Astrocyte of the spinal cord (primary cell): ENCODE measurements at regions not wholly inside any gene's neighbourhood (a gene's known extent, or its start where the extent isn't known, plus 50 kb on each side); places are given as distances from the start of the nearest gene placed in this dataset.

Source experiments
- DNase-seq: peaks from one replicate; pipeline ENCODE4 v3.0.0; 2011; ENCODE audit warnings: low read depth, low spot score
- H3K4me3 ChIP-seq: 2 replicates; pipeline ENCODE4 v1.5.1; 2011; ENCODE audit warnings: low read depth, mild to moderate bottlenecking, low read length, moderate library complexity
- in situ Hi-C: cut with HindIII; loops from 2 replicates; pipeline ENCODE4 v1.10.0; 2017; ENCODE audit warnings: low sequenced_read_pairs
- TF ChIP-seq, protein P1 (sequence below): IDR thresholded peaks from 2 replicates; pipeline ENCODE4 v1.5.1; 2012; ENCODE audit warnings: low read depth, mild to moderate bottlenecking, low read length, inconsistent platforms

DNA sequence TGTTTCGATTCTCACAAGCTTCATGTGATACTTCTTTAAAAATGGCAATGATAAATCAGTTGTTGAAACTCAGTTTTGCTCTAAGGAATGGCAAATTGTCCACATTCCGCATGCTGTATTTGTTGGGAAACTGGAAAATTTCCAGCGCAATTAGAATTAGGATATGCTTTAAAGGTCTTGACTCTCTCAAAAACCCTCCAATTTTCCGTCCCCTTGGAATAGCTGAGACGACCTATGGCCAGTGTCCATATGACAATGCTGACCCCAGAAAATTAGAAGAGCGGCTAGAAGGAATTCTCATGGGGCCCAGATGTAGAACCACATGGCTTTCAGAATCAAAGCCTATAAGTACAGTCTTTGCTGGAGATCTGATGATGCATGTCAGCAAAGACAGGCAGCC is 170.8 kb downstream of the TMEM18 start:
- in situ Hi-C loops, result no loop called here
- no peak overlapping the region for H3K4me3 ChIP-seq
- TF ChIP-seq, protein P1, sequence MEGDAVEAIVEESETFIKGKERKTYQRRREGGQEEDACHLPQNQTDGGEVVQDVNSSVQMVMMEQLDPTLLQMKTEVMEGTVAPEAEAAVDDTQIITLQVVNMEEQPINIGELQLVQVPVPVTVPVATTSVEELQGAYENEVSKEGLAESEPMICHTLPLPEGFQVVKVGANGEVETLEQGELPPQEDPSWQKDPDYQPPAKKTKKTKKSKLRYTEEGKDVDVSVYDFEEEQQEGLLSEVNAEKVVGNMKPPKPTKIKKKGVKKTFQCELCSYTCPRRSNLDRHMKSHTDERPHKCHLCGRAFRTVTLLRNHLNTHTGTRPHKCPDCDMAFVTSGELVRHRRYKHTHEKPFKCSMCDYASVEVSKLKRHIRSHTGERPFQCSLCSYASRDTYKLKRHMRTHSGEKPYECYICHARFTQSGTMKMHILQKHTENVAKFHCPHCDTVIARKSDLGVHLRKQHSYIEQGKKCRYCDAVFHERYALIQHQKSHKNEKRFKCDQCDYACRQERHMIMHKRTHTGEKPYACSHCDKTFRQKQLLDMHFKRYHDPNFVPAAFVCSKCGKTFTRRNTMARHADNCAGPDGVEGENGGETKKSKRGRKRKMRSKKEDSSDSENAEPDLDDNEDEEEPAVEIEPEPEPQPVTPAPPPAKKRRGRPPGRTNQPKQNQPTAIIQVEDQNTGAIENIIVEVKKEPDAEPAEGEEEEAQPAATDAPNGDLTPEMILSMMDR, result no peak
- DNase-seq, result no peak

DNA sequence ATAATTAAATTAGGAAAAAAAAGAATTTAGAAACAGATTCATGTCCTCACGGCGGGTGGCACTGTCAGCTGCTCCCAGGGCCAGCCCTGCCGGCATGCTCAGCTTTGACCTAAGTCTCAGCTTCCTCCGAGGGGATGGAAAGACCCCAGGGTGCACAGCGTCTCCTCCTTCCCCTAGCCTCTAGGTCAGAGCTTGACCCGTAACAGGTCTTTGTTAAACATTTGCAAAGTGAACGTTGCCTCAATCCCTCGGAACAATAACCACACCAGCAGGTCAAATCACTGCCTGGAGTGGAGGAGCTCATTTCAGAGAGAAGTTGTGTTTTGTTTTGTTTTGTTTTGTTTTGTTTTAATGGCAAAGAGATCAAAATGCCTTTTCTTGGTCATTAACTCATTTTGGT is 171.3 kb downstream of the TMEM18 start:
- TF ChIP-seq, protein P1, result no peak
- DNase-seq, result no peak
- in situ Hi-C loops, result no loop called here
- H3K4me3 ChIP-seq, result no peak overlapping the region

DNA sequence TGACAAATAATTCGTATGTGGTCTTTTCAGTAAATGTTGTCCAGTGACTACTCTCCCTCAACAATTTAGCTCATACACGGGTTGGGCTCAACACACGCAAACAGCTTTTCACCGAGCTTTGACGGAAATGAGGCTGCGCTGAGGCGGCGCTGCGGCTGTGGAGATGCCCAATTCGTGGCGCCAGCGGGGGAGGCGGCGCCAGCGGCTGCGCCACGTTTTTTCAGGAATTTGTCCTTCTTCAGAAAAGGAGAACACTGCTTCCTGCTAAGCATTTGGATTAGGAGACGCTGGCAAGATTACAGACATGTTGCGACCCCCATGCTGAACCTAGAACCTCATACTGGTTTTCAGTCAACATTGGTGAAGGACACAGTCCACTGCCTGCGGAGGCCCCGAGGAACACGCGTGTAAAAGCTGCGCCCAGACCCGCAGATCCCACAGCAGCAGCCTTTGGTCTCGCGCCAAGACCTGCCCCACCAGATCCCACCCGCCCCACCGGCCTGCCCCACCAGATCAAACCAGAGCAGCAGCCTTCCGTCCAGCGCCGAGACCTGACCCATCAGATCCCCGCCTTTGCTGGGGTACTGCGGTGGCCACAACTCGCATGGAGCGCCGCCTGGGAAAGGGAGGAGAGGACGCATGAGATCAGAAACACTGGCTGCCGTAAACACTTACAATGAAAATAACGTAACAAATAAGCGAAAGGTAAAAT is 173.8 kb downstream of the TMEM18 start:
- TF ChIP-seq, protein P1, result no peak
- H3K4me3 ChIP-seq, result no peak overlapping the region
- in situ Hi-C loops, result no loop called here
- DNase-seq, result no peak

DNA sequence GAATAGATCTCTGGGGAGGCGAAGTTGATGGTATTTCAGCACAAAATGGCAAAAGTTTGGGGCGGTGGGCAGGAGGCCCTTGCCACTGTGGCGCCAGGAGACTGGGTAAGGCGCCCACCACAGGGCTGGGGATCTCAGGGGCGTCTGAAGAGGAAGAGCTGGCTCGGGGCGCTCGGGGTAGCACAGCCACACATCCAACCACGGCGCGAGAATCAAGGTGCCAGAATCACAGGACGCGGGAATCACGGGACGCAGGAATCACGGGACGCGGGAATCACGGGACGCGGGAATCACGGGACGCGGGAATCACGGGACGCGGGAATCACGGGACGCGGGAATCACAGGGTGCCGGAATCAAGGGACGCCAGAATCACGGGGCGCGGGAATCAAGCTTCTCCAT is 174.4 kb downstream of the TMEM18 start:
- H3K4me3 ChIP-seq, result no peak overlapping the region
- no peak for DNase-seq
- in situ Hi-C loops, result no loop called here
- TF ChIP-seq, protein P1, result no peak

DNA sequence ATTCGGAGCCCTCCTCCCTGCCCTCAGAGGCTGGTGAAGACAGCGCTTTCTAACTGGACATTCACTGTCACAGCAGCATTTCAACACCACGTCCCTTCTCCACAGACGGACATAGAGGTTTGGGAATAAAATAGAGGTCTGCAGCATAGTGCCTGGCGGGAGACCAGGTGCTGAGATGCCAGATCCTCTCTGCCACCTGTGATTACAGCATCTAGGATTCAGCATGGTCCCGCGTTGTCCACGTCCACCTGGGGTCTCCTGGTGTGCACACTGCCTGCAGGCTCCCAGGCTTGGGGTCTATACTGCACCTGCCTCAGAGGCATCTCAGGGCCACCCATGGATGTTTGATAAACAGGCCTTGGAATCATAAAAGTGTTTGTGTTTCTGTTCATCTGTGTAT is 175.5 kb downstream of the TMEM18 start:
- in situ Hi-C loops, result no loop called here
- DNase-seq, result no peak
- H3K4me3 ChIP-seq, result no peak overlapping the region
- TF ChIP-seq, protein P1, result no peak

DNA sequence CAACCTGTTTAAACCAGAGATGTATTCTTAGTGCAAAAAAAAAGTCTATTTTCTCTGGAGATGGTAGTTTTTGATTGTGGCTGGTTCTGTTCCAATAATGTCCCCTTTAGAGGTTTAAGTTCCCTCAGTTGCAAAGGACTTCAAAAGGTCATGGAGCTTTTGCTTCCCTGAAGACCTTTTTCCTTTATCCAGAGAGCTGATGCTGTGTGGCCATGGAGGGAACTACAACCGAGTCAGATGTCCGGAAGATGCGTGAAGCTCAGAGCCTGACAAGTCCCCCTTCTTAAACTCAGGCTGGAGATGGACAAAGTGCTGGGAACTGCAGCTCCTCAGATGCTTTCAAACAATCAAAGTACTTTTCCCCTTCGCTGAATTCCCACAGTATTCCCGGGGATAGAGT is 176.1 kb downstream of the TMEM18 start:
- TF ChIP-seq, protein P1, result peak; percentile 5
- H3K4me3 ChIP-seq, result no peak overlapping the region
- in situ Hi-C loops, result no loop called here
- DNase-seq, result no peak
